ENCODE measurements at regions not wholly inside any gene's neighbourhood (a gene's known extent, or its start where the extent isn't known, plus 50 kb on each side); places are given as distances from the start of the nearest gene placed in this dataset.

- TF ChIP-seq POLR2A (IDR thresholded peaks at IDR 0.05) = no peak
- TF ChIP-seq CTCF (IDR thresholded peaks at IDR 0.05) = no peak
These were observed 56.1 kb upstream of the UBASH3B start for GRCh38 chr11:122599434-122599833.

Measured in tibial nerve (tissue), 3 donors.